HG02798 (cell line): ENCODE measurements at regions not wholly inside any gene's neighbourhood (a gene's known extent, or its start where the extent isn't known, plus 50 kb on each side); places are given as distances from the start of the nearest gene placed in this dataset.
"Not testable (repeated sequence)": the region's sequence is repeated elsewhere in the genome, so short reads cannot be mapped to it uniquely, and the experiment has no call there.

Source experiments
- ATAC-seq: cut with Tn5 transposase; IDR thresholded peaks from one replicate; pipeline ENCODE4 v1.9.1; 2021; ENCODE audit warnings: mild to moderate bottlenecking; ENCODE audit not compliant: unreplicated experiment, poor library complexity

- ATAC-seq = no peak
These were observed 468.5 kb downstream of the NFIB start for GRCh38 chr9:13845460-13845859.

- ATAC-seq = no peak
These were observed 472.0 kb downstream of the NFIB start for GRCh38 chr9:13841746-13842462.

- ATAC-seq = no peak
These were observed 481.5 kb downstream of the NFIB start for GRCh38 chr9:13832446-13832845.

GRCh38 chr9:13823026-13823425 is 490.9 kb downstream of the NFIB start:
- ATAC-seq = no peak

GRCh38 chr9:13817754-13818278 is 496.1 kb downstream of the NFIB start:
- ATAC-seq = no peak

GRCh38 chr9:13816837-13817236 is 497.1 kb downstream of the NFIB start:
- ATAC-seq = no peak

GRCh38 chr9:13814647-13815400 is 499.1 kb downstream of the NFIB start:
- no peak for ATAC-seq

GRCh38 chr9:13811876-13812275 is 502.1 kb downstream of the NFIB start:
- no peak for ATAC-seq

- ATAC-seq = no peak
These were observed 503.4 kb downstream of the NFIB start for GRCh38 chr9:13810510-13810909.

- ATAC-seq = no peak
These were observed 504.5 kb downstream of the NFIB start for GRCh38 chr9:13809401-13809800.

GRCh38 chr9:13807118-13807517 is 506.8 kb downstream of the NFIB start:
- ATAC-seq = no peak

- no peak for ATAC-seq
These were observed 507.2 kb downstream of the NFIB start for GRCh38 chr9:13806714-13807113.

GRCh38 chr9:13805546-13805945 is 508.4 kb downstream of the NFIB start:
- no peak for ATAC-seq

GRCh38 chr9:13804532-13804931 is 509.4 kb downstream of the NFIB start:
- no peak for ATAC-seq

- ATAC-seq = no peak
These were observed 513.2 kb downstream of the NFIB start for GRCh38 chr9:13800776-13801175.

- not testable (repeated sequence) for ATAC-seq
These were observed 516.2 kb downstream of the NFIB start for GRCh38 chr9:13797701-13798100.

- no peak for ATAC-seq
These were observed 512.3 kb upstream of the MPDZ start for GRCh38 chr9:13791816-13792215.

- ATAC-seq = no peak
These were observed 510.6 kb upstream of the MPDZ start for GRCh38 chr9:13790055-13790454.

GRCh38 chr9:13787234-13787833 is 507.8 kb upstream of the MPDZ start:
- ATAC-seq = no peak

GRCh38 chr9:13786711-13787110 is 507.2 kb upstream of the MPDZ start:
- ATAC-seq = no peak

GRCh38 chr9:13786131-13786530 is 506.6 kb upstream of the MPDZ start:
- no peak for ATAC-seq
